ENCODE measurements at regions not wholly inside any gene's neighbourhood (a gene's known extent, or its start where the extent isn't known, plus 50 kb on each side); places are given as distances from the start of the nearest gene placed in this dataset.

DNA sequence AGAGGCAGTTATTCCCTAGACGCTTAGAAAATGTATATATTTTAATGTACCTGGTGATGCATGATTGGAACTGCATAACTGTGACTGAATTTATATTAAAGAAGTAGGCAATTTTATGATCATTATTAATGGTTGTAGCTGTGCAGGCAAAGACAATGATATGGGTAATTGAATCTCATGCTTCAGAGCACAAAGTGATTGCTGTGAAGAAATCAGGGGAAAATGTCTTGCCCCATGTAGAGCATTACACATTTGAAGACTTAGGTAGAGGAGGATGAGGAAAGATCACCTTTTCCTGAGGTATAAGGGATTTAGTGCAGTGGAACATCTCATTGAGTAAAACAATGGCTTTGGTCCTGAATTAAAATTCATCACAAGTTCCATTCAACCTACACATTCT, 246.8 kb upstream of the DCC start:
- H3K4me3 ChIP-seq (ENCODE audit: low read depth, low read length), result no peak overlapping the region
- in situ Hi-C loops (cut with HindIII; ENCODE audit: low sequenced_read_pairs), result no loop called here
- DNase-seq (ENCODE audit: low read depth, low spot score), result no peak
- TF ChIP-seq, protein P1, sequence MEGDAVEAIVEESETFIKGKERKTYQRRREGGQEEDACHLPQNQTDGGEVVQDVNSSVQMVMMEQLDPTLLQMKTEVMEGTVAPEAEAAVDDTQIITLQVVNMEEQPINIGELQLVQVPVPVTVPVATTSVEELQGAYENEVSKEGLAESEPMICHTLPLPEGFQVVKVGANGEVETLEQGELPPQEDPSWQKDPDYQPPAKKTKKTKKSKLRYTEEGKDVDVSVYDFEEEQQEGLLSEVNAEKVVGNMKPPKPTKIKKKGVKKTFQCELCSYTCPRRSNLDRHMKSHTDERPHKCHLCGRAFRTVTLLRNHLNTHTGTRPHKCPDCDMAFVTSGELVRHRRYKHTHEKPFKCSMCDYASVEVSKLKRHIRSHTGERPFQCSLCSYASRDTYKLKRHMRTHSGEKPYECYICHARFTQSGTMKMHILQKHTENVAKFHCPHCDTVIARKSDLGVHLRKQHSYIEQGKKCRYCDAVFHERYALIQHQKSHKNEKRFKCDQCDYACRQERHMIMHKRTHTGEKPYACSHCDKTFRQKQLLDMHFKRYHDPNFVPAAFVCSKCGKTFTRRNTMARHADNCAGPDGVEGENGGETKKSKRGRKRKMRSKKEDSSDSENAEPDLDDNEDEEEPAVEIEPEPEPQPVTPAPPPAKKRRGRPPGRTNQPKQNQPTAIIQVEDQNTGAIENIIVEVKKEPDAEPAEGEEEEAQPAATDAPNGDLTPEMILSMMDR (IDR thresholded peaks at IDR 0.05; ENCODE audit: low read depth, low read length), result no peak

DNA sequence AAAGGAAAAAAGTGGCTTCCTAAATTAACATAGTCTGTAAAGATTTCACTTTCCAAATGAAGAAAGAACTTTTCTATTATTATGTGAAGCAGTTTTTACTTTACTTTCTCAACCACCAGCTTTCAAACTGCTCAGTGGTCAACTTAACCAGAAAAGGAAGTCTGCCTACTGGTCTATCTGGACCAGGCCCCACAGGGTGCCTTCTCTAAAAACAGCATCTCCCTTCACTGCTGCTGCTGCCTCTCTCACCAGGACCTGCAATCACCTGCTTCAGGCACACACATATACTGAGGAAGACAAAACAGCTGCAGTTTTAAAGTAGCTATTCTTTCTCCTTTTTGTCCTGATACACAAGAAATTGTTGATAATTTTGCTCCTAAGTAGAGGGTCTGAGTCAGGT, 221.3 kb upstream of the DCC start:
- no peak for DNase-seq (ENCODE audit: low read depth, low spot score)
- H3K4me3 ChIP-seq (ENCODE audit: low read depth, low read length), result no peak overlapping the region
- TF ChIP-seq, protein P1 (IDR thresholded peaks at IDR 0.05; ENCODE audit: low read depth, low read length), result no peak
- in situ Hi-C loops (cut with HindIII; ENCODE audit: low sequenced_read_pairs), result no loop called here

DNA sequence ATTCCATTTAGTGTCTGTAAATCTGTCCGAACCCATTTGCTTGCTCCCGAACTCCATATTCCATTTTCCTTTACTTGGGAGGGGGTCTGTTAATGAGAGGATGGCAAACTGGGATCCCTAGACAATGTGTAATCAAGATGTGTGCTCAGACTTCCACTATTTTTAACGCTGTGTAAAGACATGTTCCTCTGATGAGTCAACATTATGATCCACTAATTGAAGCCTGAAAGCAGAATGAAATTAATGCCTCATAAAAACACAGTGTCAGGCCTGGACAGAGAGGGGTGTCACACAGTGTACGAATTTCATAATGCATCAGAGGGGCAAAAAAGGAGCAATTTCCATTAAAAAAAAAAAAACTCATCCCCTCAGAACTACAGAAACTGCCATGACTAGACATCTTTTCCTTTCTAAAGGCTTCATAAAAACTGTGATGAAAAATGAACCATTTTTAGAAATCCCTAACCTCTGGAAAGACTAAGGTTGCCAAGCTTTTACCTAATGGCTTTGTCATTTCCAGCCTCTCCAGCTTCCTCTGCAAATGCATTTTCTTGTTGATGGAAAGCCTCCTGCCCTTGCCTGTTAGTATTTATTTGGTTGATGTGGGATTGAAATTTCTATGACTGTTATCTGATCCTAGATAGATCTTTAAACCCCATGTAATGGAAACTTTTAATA, 209.2 kb upstream of the DCC start:
- no peak for DNase-seq (ENCODE audit: low read depth, low spot score)
- H3K4me3 ChIP-seq (ENCODE audit: low read depth, low read length), result no peak overlapping the region
- in situ Hi-C loops (cut with HindIII; ENCODE audit: low sequenced_read_pairs), result no loop called here
- TF ChIP-seq, protein P1 (IDR thresholded peaks at IDR 0.05; ENCODE audit: low read depth, low read length), result no peak

DNA sequence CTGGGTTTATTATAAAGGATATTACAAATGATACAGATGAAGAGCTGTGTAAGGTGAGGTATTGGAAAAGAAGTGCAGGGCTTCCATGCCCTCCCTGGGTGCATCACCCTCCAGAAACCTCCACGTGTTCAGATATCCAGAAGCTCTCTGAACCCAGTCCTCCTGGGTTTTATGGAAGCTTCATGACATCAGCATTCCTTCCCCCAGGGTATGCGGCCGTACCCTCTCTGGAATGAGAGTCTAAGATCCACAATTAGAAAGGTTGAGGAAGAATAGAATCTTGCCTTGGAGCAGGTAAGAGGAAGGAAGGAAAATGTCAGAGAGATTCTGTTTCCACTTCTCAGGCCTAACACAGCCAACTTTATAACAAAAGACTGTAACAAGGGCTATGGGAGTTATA, 208.2 kb upstream of the DCC start:
- in situ Hi-C loops (cut with HindIII; ENCODE audit: low sequenced_read_pairs), result no loop called here
- no peak overlapping the region for H3K4me3 ChIP-seq (ENCODE audit: low read depth, low read length)
- TF ChIP-seq, protein P1 (IDR thresholded peaks at IDR 0.05; ENCODE audit: low read depth, low read length), result no peak
- no peak for DNase-seq (ENCODE audit: low read depth, low spot score)

DNA sequence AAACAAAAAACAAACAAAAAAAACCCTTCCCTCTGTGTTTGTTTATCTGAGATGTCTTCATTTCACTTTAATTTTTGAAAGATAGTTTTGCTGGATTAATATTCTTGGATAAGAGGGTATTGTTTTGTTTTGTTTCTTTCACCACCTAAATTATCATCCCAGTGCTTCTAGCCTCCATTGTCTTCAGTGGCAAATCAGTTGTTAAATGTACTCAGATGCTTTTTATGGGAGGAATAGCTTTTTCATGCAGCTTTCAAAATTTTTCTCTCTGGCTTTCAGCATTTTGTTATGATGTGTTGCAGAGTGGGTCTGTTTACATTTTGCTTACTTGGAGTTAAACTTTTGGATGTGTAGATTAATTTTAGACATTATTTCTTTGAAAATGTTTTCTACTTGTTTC, 203.5 kb upstream of the DCC start:
- in situ Hi-C loops (cut with HindIII; ENCODE audit: low sequenced_read_pairs), result no loop called here
- DNase-seq (ENCODE audit: low read depth, low spot score), result no peak
- no peak overlapping the region for H3K4me3 ChIP-seq (ENCODE audit: low read depth, low read length)
- TF ChIP-seq, protein P1 (IDR thresholded peaks at IDR 0.05; ENCODE audit: low read depth, low read length), result no peak

DNA sequence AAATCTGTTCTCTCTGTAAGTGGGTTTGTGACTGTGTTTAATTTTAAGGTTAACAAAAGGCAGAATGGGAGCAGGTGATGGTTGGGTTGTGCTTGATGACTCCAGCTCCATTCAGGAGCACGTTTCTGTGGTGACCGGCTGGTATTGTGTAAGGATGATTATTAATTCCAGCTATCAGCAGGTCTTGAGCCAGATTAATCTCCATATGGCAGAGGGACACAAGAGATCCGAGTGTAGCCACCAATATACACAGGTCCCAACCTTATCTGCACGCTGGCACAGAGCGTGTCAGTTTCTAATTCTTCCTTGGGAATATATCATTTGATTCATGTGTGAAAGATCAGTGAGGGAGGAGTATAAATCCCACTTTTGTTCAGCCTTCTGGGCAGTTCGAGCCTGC, 199.0 kb upstream of the DCC start:
- H3K4me3 ChIP-seq (ENCODE audit: low read depth, low read length), result no peak overlapping the region
- in situ Hi-C loops (cut with HindIII; ENCODE audit: low sequenced_read_pairs), result no loop called here
- DNase-seq (ENCODE audit: low read depth, low spot score), result no peak
- TF ChIP-seq, protein P1 (IDR thresholded peaks at IDR 0.05; ENCODE audit: low read depth, low read length), result no peak
